Subcutaneous abdominal adipose tissue (tissue), 5 donors: ENCODE measurements at regions not wholly inside any gene's neighbourhood (a gene's known extent, or its start where the extent isn't known, plus 50 kb on each side); places are given as distances from the start of the nearest gene placed in this dataset.

ENCODE experiments used
- H3K27ac ChIP-seq: one replicate; pipeline ENCODE4 v1.7.0; 2013; ENCODE audit warnings: low read depth, mild to moderate bottlenecking, inconsistent platforms, low read length, moderate library complexity
- H3K27me3 ChIP-seq, 5 donors: one replicate each; pipeline ENCODE4 v1.7.0; 2013; ENCODE audit warnings: low read length in 5 of 5, inconsistent platforms in 1 of 5; ENCODE audit not compliant: control insufficient read depth in 5 of 5, insufficient read depth in 4 of 5
- H3K36me3 ChIP-seq, 5 donors: one replicate each; pipeline ENCODE4 v1.7.0; 2013; ENCODE audit warnings: low read length in 5 of 5; ENCODE audit not compliant: control insufficient read depth in 5 of 5, insufficient read depth in 5 of 5
- H3K4me1 ChIP-seq, 5 donors: one replicate each; pipeline ENCODE4 v1.7.0; 2013; ENCODE audit warnings: low read length in 5 of 5, mild to moderate bottlenecking in 3 of 5, moderate library complexity in 1 of 5; ENCODE audit not compliant: control insufficient read depth in 5 of 5, insufficient read depth in 5 of 5
- H3K4me3 ChIP-seq, 5 donors: one replicate each; pipeline ENCODE4 v1.7.0; 2013; ENCODE audit warnings: low read length in 5 of 5, low read depth in 1 of 5
- H3K9ac ChIP-seq, 5 donors: one replicate each; pipeline ENCODE4 v1.7.0; 2013; ENCODE audit warnings: low read length in 5 of 5, mild to moderate bottlenecking in 4 of 5, moderate library complexity in 3 of 5
- H3K9me3 ChIP-seq, 5 donors: one replicate each; pipeline ENCODE4 v1.7.0; 2013; ENCODE audit warnings: low read length in 5 of 5; ENCODE audit not compliant: control insufficient read depth in 5 of 5
- donor health status: healthy.
- donor health status: healthy.
- donor health status: healthy.
- donor health status: healthy.
- donor health status: healthy.

- H3K27ac ChIP-seq = no peak overlapping the region
- H3K4me3 ChIP-seq = no peak overlapping the region
- no peaks in the 10 kb centered on the region for H3K27me3 ChIP-seq
- H3K4me1 ChIP-seq = no peaks in the 10 kb centered on the region
- H3K9me3 ChIP-seq = no peaks in the 10 kb centered on the region
- H3K36me3 ChIP-seq = no peaks in the 10 kb centered on the region
- H3K9ac ChIP-seq = no peak overlapping the region
Observed at GRCh38 chr11:106410902-106411301, 333.4 kb downstream of the AASDHPPT start.

- no peak overlapping the region for H3K27ac ChIP-seq
- H3K9me3 ChIP-seq = no peaks in the 10 kb centered on the region
Observed at GRCh38 chr11:106413222-106413621, 335.8 kb downstream of the AASDHPPT start.

GRCh38 chr11:106415510-106415909 lies 338.0 kb downstream of the AASDHPPT start:
- no peak overlapping the region for H3K9ac ChIP-seq
- H3K27me3 ChIP-seq = no peaks in the 10 kb centered on the region
- no peaks in the 10 kb centered on the region for H3K9me3 ChIP-seq
- H3K4me1 ChIP-seq = no peaks in the 10 kb centered on the region
- H3K27ac ChIP-seq = no peak overlapping the region
- H3K4me3 ChIP-seq = no peak overlapping the region
- H3K36me3 ChIP-seq = no peaks in the 10 kb centered on the region

More at GRCh38 chr11:106413222-106413621, 335.8 kb downstream of the AASDHPPT start:
- Histone ChIP-seq H3K4me3 (no peak overlapping the region), H3K27me3 (no peaks in the 10 kb centered on the region), H3K9ac (no peak overlapping the region), H3K4me1 (no peaks in the 10 kb centered on the region), H3K36me3 (no peaks in the 10 kb centered on the region)

GRCh38 chr11:106418791-106419190 lies 341.3 kb downstream of the AASDHPPT start:
- no peaks in the 10 kb centered on the region for H3K27me3 ChIP-seq
- H3K36me3 ChIP-seq = no peaks in the 10 kb centered on the region
- H3K4me1 ChIP-seq = no peaks in the 10 kb centered on the region
- H3K9ac ChIP-seq = no peak overlapping the region
- H3K9me3 ChIP-seq = no peaks in the 10 kb centered on the region
- no peak overlapping the region for H3K27ac ChIP-seq
- no peak overlapping the region for H3K4me3 ChIP-seq

- no peak overlapping the region for H3K27ac ChIP-seq
Observed at GRCh38 chr11:106420048-106420665, 342.7 kb downstream of the AASDHPPT start.

GRCh38 chr11:106420686-106421085 lies 343.2 kb downstream of the AASDHPPT start:
- H3K9ac ChIP-seq = no peak overlapping the region
- H3K4me1 ChIP-seq = no peaks in the 10 kb centered on the region
- H3K9me3 ChIP-seq = no peaks in the 10 kb centered on the region
- H3K27ac ChIP-seq = no peak overlapping the region
- H3K4me3 ChIP-seq = no peak overlapping the region
- no peaks in the 10 kb centered on the region for H3K36me3 ChIP-seq
- H3K27me3 ChIP-seq = no peaks in the 10 kb centered on the region

More at GRCh38 chr11:106420048-106420665, 342.7 kb downstream of the AASDHPPT start:
- Histone ChIP-seq H3K27me3 (no peaks in the 10 kb centered on the region), H3K36me3 (no peaks in the 10 kb centered on the region), H3K9me3 (no peaks in the 10 kb centered on the region), H3K9ac (no peak overlapping the region), H3K4me3 (no peak overlapping the region), H3K4me1 (no peaks in the 10 kb centered on the region)

- H3K9ac ChIP-seq = no peak overlapping the region
- no peaks in the 10 kb centered on the region for H3K9me3 ChIP-seq
- no peak overlapping the region for H3K4me3 ChIP-seq
- no peak overlapping the region for H3K27ac ChIP-seq
- no peaks in the 10 kb centered on the region for H3K27me3 ChIP-seq
- H3K4me1 ChIP-seq = no peaks in the 10 kb centered on the region
- no peaks in the 10 kb centered on the region for H3K36me3 ChIP-seq
Observed at GRCh38 chr11:106421676-106422292, 344.3 kb downstream of the AASDHPPT start.

GRCh38 chr11:106422583-106422982 lies 345.1 kb downstream of the AASDHPPT start:
- Histone ChIP-seq H3K27me3 (no peaks in the 10 kb centered on the region), H3K9ac (no peak overlapping the region), H3K4me1 (no peaks in the 10 kb centered on the region), H3K9me3 (no peaks in the 10 kb centered on the region), H3K27ac (no peak overlapping the region), H3K36me3 (no peaks in the 10 kb centered on the region), H3K4me3 (no peak overlapping the region)

GRCh38 chr11:106424111-106424510 lies 346.6 kb downstream of the AASDHPPT start:
- H3K4me3 ChIP-seq = no peak overlapping the region
- no peaks in the 10 kb centered on the region for H3K4me1 ChIP-seq
- no peaks in the 10 kb centered on the region for H3K27me3 ChIP-seq
- no peak overlapping the region for H3K9ac ChIP-seq
- H3K36me3 ChIP-seq = no peaks in the 10 kb centered on the region
- H3K9me3 ChIP-seq = no peaks in the 10 kb centered on the region
- H3K27ac ChIP-seq = no peak overlapping the region

GRCh38 chr11:106425819-106426218 lies 348.4 kb downstream of the AASDHPPT start:
- no peaks in the 10 kb centered on the region for H3K36me3 ChIP-seq
- H3K27ac ChIP-seq = no peak overlapping the region
- no peaks in the 10 kb centered on the region for H3K27me3 ChIP-seq
- H3K9ac ChIP-seq = no peak overlapping the region
- H3K9me3 ChIP-seq = no peaks in the 10 kb centered on the region
- no peaks in the 10 kb centered on the region for H3K4me1 ChIP-seq
- H3K4me3 ChIP-seq = no peak overlapping the region
